CD4-positive, alpha-beta T cell (primary cell): ENCODE measurements at regions not wholly inside any gene's neighbourhood (a gene's known extent, or its start where the extent isn't known, plus 50 kb on each side); places are given as distances from the start of the nearest gene placed in this dataset.

ENCODE experiments used
- ATAC-seq: fragments of 200-7000 bp; cut with Tn5 transposase; one replicate; pipeline ENCODE4 v1.10.0; 2022; ENCODE audit warnings: mild to moderate bottlenecking; ENCODE audit not compliant: poor library complexity
- CTCF ChIA-PET: fragments of 350-600 bp; sonication (Branson Sonifier 250); formaldehyde crosslinking; loops from one replicate; lab custom pipeline; 2021; ENCODE audit warnings: antibody characterized with exemption, inconsistent platforms; lab: Charles Lee
- POLR2A ChIA-PET: fragments of 350-600 bp; sonication (Branson Sonifier 250); formaldehyde crosslinking; loops from one replicate; lab custom pipeline; 2021; ENCODE audit warnings: antibody characterized with exemption, inconsistent platforms; lab: Charles Lee
- DNase-seq, 14 experiments: peaks; one replicate each; pipeline ENCODE4 v3.0.0-alpha.2; 2013 to 2020; ENCODE audit warnings: mixed read lengths in 2 of 14
- H3K27ac ChIP-seq, 2 donors: one replicate each; pipeline versions ENCODE4 v1.5.1 to v1.7.0; 2013; ENCODE audit warnings: low read length in 2 of 2, low read depth in 1 of 2, mild to moderate bottlenecking in 1 of 2
- H3K27me3 ChIP-seq, 2 experiments: 1 replicate in 1 of 2; 2 replicates in 1 of 2; pipeline versions ENCODE4 v1.6.1 to v1.7.0; 2013; ENCODE audit warnings: low read length in 2 of 2, control low read depth in 1 of 2, mild to moderate bottlenecking in 1 of 2, moderate library complexity in 1 of 2; ENCODE audit not compliant: insufficient read depth in 2 of 2, control insufficient read depth in 1 of 2
- H3K36me3 ChIP-seq: one replicate; pipeline ENCODE4 v1.6.1; 2013; ENCODE audit warnings: low read length, control low read depth; ENCODE audit not compliant: insufficient read depth
- H3K4me1 ChIP-seq: one replicate; pipeline ENCODE4 v1.6.1; 2013; ENCODE audit warnings: low read length, control low read depth; ENCODE audit not compliant: insufficient read depth
- H3K4me3 ChIP-seq: one replicate; pipeline ENCODE4 v1.5.1; 2013; ENCODE audit warnings: mild to moderate bottlenecking, low read length, moderate library complexity
- H3K9me3 ChIP-seq, 2 experiments: 1 replicate in 1 of 2; 2 replicates in 1 of 2; pipeline versions ENCODE4 v1.6.1 to v1.7.0; 2013; ENCODE audit warnings: low read length in 2 of 2, mild to moderate bottlenecking in 2 of 2, control low read depth in 1 of 2, moderate library complexity in 1 of 2; ENCODE audit not compliant: control insufficient read depth in 1 of 2, insufficient read depth in 1 of 2
- H3K27ac Mint-ChIP-seq: one replicate; pipeline ENCODE4 v1.8.0; 2020; ENCODE audit warnings: mixed read lengths
- H3K27me3 Mint-ChIP-seq: one replicate; pipeline ENCODE4 v1.8.0; 2021; ENCODE audit warnings: mixed read lengths
- H3K36me3 Mint-ChIP-seq: one replicate; pipeline ENCODE4 v1.8.0; 2021; ENCODE audit warnings: low read depth, mixed read lengths
- H3K4me1 Mint-ChIP-seq: one replicate; pipeline ENCODE4 v1.8.0; 2021; ENCODE audit warnings: low read depth, mixed read lengths
- H3K4me3 Mint-ChIP-seq: one replicate; pipeline ENCODE4 v1.8.0; 2020; ENCODE audit warnings: mild to moderate bottlenecking, mixed read lengths
- H3K9me3 Mint-ChIP-seq: one replicate; pipeline ENCODE4 v1.8.0; 2020; ENCODE audit warnings: mixed read lengths
- CTCF ChIP-seq: fragments of 200-600 bp; IDR thresholded peaks from one replicate; pipeline ENCODE4 v1.8.0; 2022; ENCODE audit warnings: antibody characterized with exemption, mild to moderate bottlenecking
- intact Hi-C, 2 experiments: fragments of 100-400 bp; cut with DNase I in 1 of 2; cut with micrococcal nuclease in 1 of 2; formaldehyde crosslinking; loops; one replicate each; pipeline versions ENCODE4 v1.15.1 to v1.9.0; 2023 to 2025; cut with DNase I, micrococcal nuclease

GRCh38 chrX:39487166-39487968, 610.4 kb downstream of the BCOR start:
- Histone ChIP-seq H3K36me3 (no peaks in the 10 kb centered on the region), H3K4me3 (no peak overlapping the region), H3K27ac (no peak overlapping the region), H3K4me1 (peaks cover 20% of the 10 kb centered on the region), H3K9me3 (no peaks in the 10 kb centered on the region), H3K27me3 (no peaks in the 10 kb centered on the region)
- TF ChIP-seq CTCF = no peak
- Mint-ChIP-seq H3K27me3 (no peaks in the 10 kb centered on the region), H3K27ac (no peak overlapping the region), H3K4me1 (peaks cover 16% of the 10 kb centered on the region), H3K9me3 (no peaks in the 10 kb centered on the region), H3K4me3 (no peak overlapping the region), H3K36me3 (no peaks in the 10 kb centered on the region)
- ATAC-seq (no peak), DNase-seq (no peak)
- intact Hi-C loops = no loop called here
- ChIA-PET CTCF (no interaction called here), POLR2A (no interaction called here)

GRCh38 chrX:39487969-39488330, 609.8 kb downstream of the BCOR start:
- Histone ChIP-seq H3K9me3 (no peaks in the 10 kb centered on the region), H3K36me3 (no peaks in the 10 kb centered on the region), H3K27me3 (no peaks in the 10 kb centered on the region), H3K27ac (no peak overlapping the region), H3K4me1 (peaks cover 22% of the 10 kb centered on the region), H3K4me3 (no peak overlapping the region)
- Mint-ChIP-seq H3K27ac (no peak overlapping the region), H3K4me3 (no peak overlapping the region), H3K9me3 (no peaks in the 10 kb centered on the region), H3K4me1 (peaks cover 21% of the 10 kb centered on the region), H3K36me3 (no peaks in the 10 kb centered on the region), H3K27me3 (no peaks in the 10 kb centered on the region)
- ChIA-PET POLR2A (no interaction called here), CTCF (no interaction called here)
- ATAC-seq (no peak), DNase-seq (no peak)
- intact Hi-C loops = no loop called here
- TF ChIP-seq CTCF = no peak

GRCh38 chrX:39491548-39492297, 606.0 kb downstream of the BCOR start:
- peak overlapping the region; percentile 71 for H3K4me3 Mint-ChIP-seq
- CTCF ChIA-PET = no interaction called here
- peaks cover 22% of the 10 kb centered on the region for H3K4me1 ChIP-seq
- H3K27me3 Mint-ChIP-seq = no peaks in the 10 kb centered on the region
- H3K27me3 ChIP-seq = no peaks in the 10 kb centered on the region
- H3K9me3 Mint-ChIP-seq = no peaks in the 10 kb centered on the region
- no peaks in the 10 kb centered on the region for H3K36me3 ChIP-seq
- no peak overlapping the region for H3K27ac ChIP-seq
- TF ChIP-seq CTCF = no peak
- ATAC-seq (peak; percentile 99), DNase-seq (peak; percentile 7 to 81 (median 44))
- intact Hi-C loops = no loop called here
- H3K4me3 ChIP-seq = no peak overlapping the region
- H3K27ac Mint-ChIP-seq = peak overlapping the region; percentile 70
- peaks cover 27% of the 10 kb centered on the region for H3K4me1 Mint-ChIP-seq
- no peaks in the 10 kb centered on the region for H3K9me3 ChIP-seq
- no peaks in the 10 kb centered on the region for H3K36me3 Mint-ChIP-seq
- POLR2A ChIA-PET = interaction anchor here (1.3 kb wide), 1 partner anchor 11 kb away, joined by 3 read pairs; no protein-coding TSS in a partner anchor
